Ectodermal cell (in vitro differentiated cells): ENCODE measurements at regions not wholly inside any gene's neighbourhood (a gene's known extent, or its start where the extent isn't known, plus 50 kb on each side); places are given as distances from the start of the nearest gene placed in this dataset.
"Not testable (repeated sequence)": the region's sequence is repeated elsewhere in the genome, so short reads cannot be mapped to it uniquely, and the experiment has no call there.

Experiments used
- H3K27ac ChIP-seq: 2 replicates; pipeline ENCODE4 v1.7.0; 2013; ENCODE audit warnings: mild to moderate bottlenecking, low read depth, low read length; ENCODE audit not compliant: insufficient read depth, poor library complexity, severe bottlenecking
- H3K27me3 ChIP-seq: 2 replicates; pipeline ENCODE4 v1.7.0; 2013; ENCODE audit warnings: mild to moderate bottlenecking, low read length; ENCODE audit not compliant: insufficient read depth, control insufficient read depth, poor library complexity, severe bottlenecking
- H3K36me3 ChIP-seq: one replicate; pipeline ENCODE4 v1.7.0; 2013; ENCODE audit warnings: low read length; ENCODE audit not compliant: control insufficient read depth, insufficient read depth
- H3K4me1 ChIP-seq: one replicate; pipeline ENCODE4 v1.7.0; 2013; ENCODE audit warnings: low read length; ENCODE audit not compliant: control insufficient read depth, insufficient read depth
- H3K4me3 ChIP-seq: 2 replicates; pipeline ENCODE4 v1.7.0; 2013; ENCODE audit warnings: low read depth, low read length, control low read depth; ENCODE audit not compliant: insufficient read depth
- H3K9me3 ChIP-seq: 2 replicates; pipeline ENCODE4 v1.7.0; 2013; ENCODE audit warnings: mild to moderate bottlenecking, low read length, moderate library complexity; ENCODE audit not compliant: control insufficient read depth
- WGBS, 2 experiments: methylation state at CpG; one replicate each; pipeline ENCODE4 v1.1.7; 2013; ENCODE audit warnings: missing lambda C conversion rate in 2 of 2; 5-methylcytosine and 5-hydroxymethylcytosine counted together

DNA sequence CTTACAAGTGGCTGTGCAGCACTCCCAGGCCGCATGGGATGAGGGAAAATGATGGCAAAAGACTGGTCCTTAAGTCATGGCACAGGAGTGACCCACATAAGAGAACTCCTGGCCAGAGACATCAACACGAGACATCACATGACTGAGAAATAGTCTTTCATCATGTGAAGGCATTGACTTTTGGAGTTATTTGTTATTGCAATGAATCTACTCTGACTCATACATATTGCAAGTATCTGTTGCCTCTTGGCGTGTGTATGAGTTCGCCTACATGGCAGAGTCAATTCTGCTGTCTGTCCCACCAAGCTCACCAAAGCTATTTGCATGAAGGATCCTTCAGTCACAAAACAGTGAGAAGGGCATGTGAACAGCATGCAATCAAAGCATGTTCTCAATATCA is 59.7 kb upstream of the HABP2 start:
- no peaks in the 10 kb centered on the region for H3K27me3 ChIP-seq
- no peak overlapping the region for H3K4me3 ChIP-seq
- no peaks in the 10 kb centered on the region for H3K9me3 ChIP-seq
- H3K27ac ChIP-seq: no peak overlapping the region
- WGBS, 2 experiments: 96 to 97% methylated on average over 4 of the region's 4 CpGs
- no peaks in the 10 kb centered on the region for H3K36me3 ChIP-seq
- no peaks in the 10 kb centered on the region for H3K4me1 ChIP-seq

- Histone ChIP-seq H3K27me3 (no peaks in the 10 kb centered on the region), H3K4me3 (no peak overlapping the region), H3K36me3 (no peaks in the 10 kb centered on the region), H3K27ac (no peak overlapping the region), H3K9me3 (no peaks in the 10 kb centered on the region), H3K4me1 (no peaks in the 10 kb centered on the region)
- WGBS, 2 experiments: 81 to 92% methylated on average over 2 to 5 of the region's 5 CpGs
Measured at GRCh38 chr10:113493882-113494301, 59.0 kb upstream of the HABP2 start.

- H3K27ac ChIP-seq: no peak overlapping the region
- no peaks in the 10 kb centered on the region for H3K36me3 ChIP-seq
- WGBS, 2 experiments: 86 to 90% methylated on average over 7 of the region's 7 CpGs
- no peak overlapping the region for H3K4me3 ChIP-seq
- no peaks in the 10 kb centered on the region for H3K4me1 ChIP-seq
- no peaks in the 10 kb centered on the region for H3K9me3 ChIP-seq
- no peaks in the 10 kb centered on the region for H3K27me3 ChIP-seq
Measured at GRCh38 chr10:113494761-113495160, 58.1 kb upstream of the HABP2 start.

GRCh38 chr10:113495553-113495952 is 57.3 kb upstream of the HABP2 start:
- no peak overlapping the region for H3K4me3 ChIP-seq
- H3K36me3 ChIP-seq: no peaks in the 10 kb centered on the region
- H3K27ac ChIP-seq: no peak overlapping the region
- no peaks in the 10 kb centered on the region for H3K4me1 ChIP-seq
- no peaks in the 10 kb centered on the region for H3K27me3 ChIP-seq
- WGBS, 2 experiments: 94 to 98% methylated on average over 7 to 8 of the region's 8 CpGs
- no peaks in the 10 kb centered on the region for H3K9me3 ChIP-seq

DNA sequence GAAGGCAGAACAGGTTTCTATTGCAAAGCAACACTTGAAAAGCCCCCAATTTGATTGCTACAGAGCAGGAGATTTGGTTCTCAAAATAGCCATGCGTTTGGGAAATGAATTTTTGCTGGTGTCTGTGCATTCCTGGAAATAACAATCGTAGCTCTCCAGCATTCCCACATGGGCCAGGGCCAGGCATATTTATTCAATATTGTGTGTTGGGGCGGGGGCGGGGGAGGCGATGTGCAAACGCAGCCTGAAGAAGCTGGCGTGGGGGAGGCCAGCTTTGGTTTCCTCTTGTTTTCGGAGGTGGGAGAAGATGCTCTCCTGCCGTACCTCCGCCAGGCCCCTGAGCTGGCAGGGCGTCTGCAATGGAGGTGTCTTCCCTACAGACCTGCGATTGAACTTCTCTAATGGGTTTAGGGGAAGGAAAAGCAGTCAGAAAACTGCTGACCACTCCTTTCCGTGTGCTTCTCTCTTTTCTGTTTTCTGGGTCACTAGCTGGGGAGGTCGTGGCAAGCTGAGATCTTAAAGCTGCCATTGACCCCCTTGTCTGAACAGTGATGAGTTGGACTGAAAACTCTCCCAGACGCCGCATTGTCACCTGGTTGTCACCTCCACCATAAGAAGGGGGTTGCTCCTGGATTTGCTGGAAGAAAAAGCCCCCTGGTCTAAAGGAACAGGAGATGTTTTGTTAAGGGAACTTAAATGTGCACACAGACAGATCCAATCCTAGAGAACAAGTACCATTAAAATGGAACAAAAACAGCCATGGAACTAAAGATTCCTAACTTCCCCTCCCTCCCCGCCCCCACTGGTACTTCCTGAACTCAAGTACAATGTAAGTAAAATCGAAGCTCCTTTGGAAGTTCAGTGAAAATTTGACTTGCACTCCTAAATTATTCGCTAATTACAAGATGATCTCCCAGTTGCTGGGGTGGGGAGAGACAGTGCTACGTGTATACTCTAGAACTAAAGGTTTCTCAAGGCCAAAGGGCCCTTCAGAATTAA is 56.4 kb upstream of the HABP2 start:
- no peaks in the 10 kb centered on the region for H3K36me3 ChIP-seq
- H3K4me3 ChIP-seq: no peak overlapping the region
- H3K4me1 ChIP-seq: no peaks in the 10 kb centered on the region
- no peaks in the 10 kb centered on the region for H3K9me3 ChIP-seq
- no peak overlapping the region for H3K27ac ChIP-seq
- WGBS, 2 experiments: 93% methylated on average over 19 to 20 of the region's 20 CpGs
- H3K27me3 ChIP-seq: no peaks in the 10 kb centered on the region

DNA sequence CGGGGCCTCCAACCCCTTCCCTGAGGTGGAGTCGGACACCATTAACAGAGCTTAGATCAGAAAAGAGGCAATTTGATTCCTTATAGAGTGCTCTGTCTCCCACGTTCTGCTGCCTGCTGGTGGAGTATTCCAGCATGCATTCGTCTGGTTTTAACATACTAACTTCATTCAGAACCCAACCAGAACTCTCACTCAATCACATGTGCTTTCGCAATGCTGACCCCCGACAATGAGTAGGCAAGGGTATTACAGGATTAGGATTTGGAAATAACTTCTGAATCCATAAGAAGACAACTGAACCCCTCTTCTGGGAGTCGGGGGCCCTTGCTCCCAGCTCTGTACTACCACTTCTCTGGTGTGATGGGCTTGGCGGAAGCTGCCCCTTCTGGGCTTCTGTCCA is 55.7 kb upstream of the HABP2 start:
- no peak overlapping the region for H3K27ac ChIP-seq
- H3K4me3 ChIP-seq: no peak overlapping the region
- no peaks in the 10 kb centered on the region for H3K9me3 ChIP-seq
- no peaks in the 10 kb centered on the region for H3K36me3 ChIP-seq
- 79 to 81% methylated on average over 8 of the region's 8 CpGs for WGBS, 2 experiments
- H3K4me1 ChIP-seq: no peaks in the 10 kb centered on the region
- no peaks in the 10 kb centered on the region for H3K27me3 ChIP-seq

DNA sequence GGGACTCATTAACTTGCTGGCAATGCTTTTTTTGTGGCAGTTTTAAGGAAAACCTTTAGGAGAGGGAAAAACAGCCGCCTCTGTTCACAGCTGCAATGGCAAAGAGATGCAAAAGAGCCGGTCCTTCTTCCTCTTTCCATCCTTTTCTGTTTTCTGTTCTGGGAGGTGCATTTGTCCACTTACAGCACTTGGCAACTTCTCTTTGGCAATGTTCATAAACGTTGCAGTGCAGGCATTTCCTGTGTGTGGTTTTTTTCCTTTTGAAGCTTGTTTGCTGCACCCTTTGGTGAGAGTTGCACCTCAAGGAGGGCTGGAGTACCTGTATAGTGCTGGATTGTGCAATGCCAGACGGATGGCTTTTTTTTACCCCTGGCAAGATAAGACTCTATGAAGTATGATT is 53.9 kb upstream of the HABP2 start:
- Histone ChIP-seq H3K4me3 (no peak overlapping the region), H3K4me1 (no peaks in the 10 kb centered on the region), H3K36me3 (no peaks in the 10 kb centered on the region), H3K27me3 (no peaks in the 10 kb centered on the region), H3K9me3 (no peaks in the 10 kb centered on the region), H3K27ac (no peak overlapping the region)
- WGBS, 2 experiments: 71 to 79% methylated on average over 4 of the region's 4 CpGs

- Histone ChIP-seq H3K36me3 (no peaks in the 10 kb centered on the region), H3K4me1 (no peaks in the 10 kb centered on the region), H3K27me3 (no peaks in the 10 kb centered on the region), H3K9me3 (no peaks in the 10 kb centered on the region), H3K4me3 (no peak overlapping the region), H3K27ac (no peak overlapping the region)
- WGBS, 2 experiments: 94 to 95% methylated on average over 5 of the region's 5 CpGs
Measured at GRCh38 chr10:113499806-113500205, 53.0 kb upstream of the HABP2 start.

- not testable (repeated sequence) for H3K9me3 ChIP-seq, H3K36me3 ChIP-seq, H3K27ac ChIP-seq, H3K4me3 ChIP-seq, H3K4me1 ChIP-seq, H3K27me3 ChIP-seq
- WGBS, 2 experiments: 90 to 93% methylated on average over 6 of the region's 6 CpGs
Measured at GRCh38 chr10:113501031-113501430, 51.8 kb upstream of the HABP2 start.
